GM11168 (cell line): ENCODE measurements at regions not wholly inside any gene's neighbourhood (a gene's known extent, or its start where the extent isn't known, plus 50 kb on each side); places are given as distances from the start of the nearest gene placed in this dataset.

Experiments used
- in situ Hi-C: fragments of 300-500 bp; cut with MboI; formaldehyde crosslinking; loops from one replicate; pipeline ENCODE4 v1.12.0; 2022; ENCODE audit warnings: low sequenced_read_pairs; ENCODE audit not compliant: unreplicated experiment

DNA sequence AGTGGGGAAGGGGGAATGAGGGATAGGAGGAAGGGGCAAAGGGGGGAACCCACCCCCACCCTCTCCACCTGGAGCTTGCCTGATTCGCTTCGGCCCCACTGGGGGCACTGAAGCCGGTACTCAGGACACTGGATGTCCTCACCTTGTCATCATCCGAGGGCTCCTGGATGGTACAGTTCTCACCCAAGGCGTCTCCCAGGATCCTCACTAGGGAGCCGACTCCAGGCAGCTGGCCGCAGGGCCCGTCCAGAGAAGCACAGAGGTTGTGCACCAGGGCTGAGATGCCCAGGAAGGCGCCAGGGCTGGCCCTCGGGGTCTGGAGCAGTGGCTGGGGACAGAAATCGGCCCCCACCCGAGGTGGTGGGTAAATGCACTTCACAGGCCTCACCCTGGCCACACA lies 92.3 kb downstream of the LITAF start:
- in situ Hi-C loops, result no loop called here

DNA sequence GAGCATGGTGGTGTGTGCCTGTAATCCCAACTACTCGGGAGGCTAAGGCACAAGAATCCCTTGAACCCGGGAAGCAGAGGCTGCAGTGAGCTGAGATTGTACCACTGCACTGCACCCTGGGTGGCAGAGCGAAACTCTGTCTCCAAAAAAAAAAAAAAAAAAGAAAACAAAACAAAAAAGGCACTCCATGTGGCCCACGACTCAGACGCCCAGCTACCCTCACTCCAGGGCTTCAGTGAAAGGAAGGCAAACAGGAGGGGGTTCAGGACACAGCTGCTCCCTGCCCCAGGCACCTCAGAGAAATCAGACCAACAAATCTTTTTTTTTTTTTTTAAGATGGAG lies 91.7 kb downstream of the LITAF start:
- in situ Hi-C loops, result no loop called here
